Astrocyte (in vitro differentiated cells and primary cell): ENCODE measurements at regions not wholly inside any gene's neighbourhood (a gene's known extent, or its start where the extent isn't known, plus 50 kb on each side); places are given as distances from the start of the nearest gene placed in this dataset.
A peak's percentile ranks its signal among the peaks of the same experiment; 100 is the strongest.

ENCODE experiments used
- DNase-seq: peaks from one replicate; pipeline ENCODE4 v3.0.0-alpha.2; 2010; ENCODE audit warnings: low read depth
- FAIRE-seq: peaks from 2 replicates; lab custom pipeline; 2011; peaks lifted over from hg19 to GRCh38; lab: Jason Lieb, UNC
- H2AFZ ChIP-seq: 2 replicates; pipeline ENCODE4 v1.6.0; 2012; ENCODE audit warnings: low read depth, low read length, inconsistent platforms
- H3K27ac ChIP-seq: 2 replicates; pipeline ENCODE4 v1.5.1; 2011; ENCODE audit warnings: low read depth, low read length, inconsistent platforms
- H3K27me3 ChIP-seq: 2 replicates; pipeline ENCODE4 v1.6.0; 2011; ENCODE audit warnings: low read length, inconsistent platforms; ENCODE audit not compliant: insufficient read depth
- H3K36me3 ChIP-seq: 2 replicates; pipeline ENCODE4 v1.5.1; 2011; ENCODE audit warnings: low read length, inconsistent platforms; ENCODE audit not compliant: insufficient read depth
- H3K4me1 ChIP-seq: 2 replicates; pipeline ENCODE4 v1.5.1; 2011; ENCODE audit warnings: low read length, inconsistent platforms; ENCODE audit not compliant: insufficient read depth
- H3K4me2 ChIP-seq: 2 replicates; pipeline ENCODE4 v1.6.0; 2012; ENCODE audit warnings: low read length, inconsistent platforms
- H3K4me3 ChIP-seq: 2 replicates; pipeline ENCODE4 v1.5.1; 2011; ENCODE audit warnings: low read depth, mild to moderate bottlenecking, low read length, inconsistent platforms; ENCODE audit not compliant: insufficient read depth
- H3K79me2 ChIP-seq: 2 replicates; pipeline ENCODE4 v1.6.0; 2012; ENCODE audit warnings: mild to moderate bottlenecking, low read length, inconsistent platforms; ENCODE audit not compliant: insufficient read depth
- H3K9ac ChIP-seq: 2 replicates; pipeline ENCODE4 v1.6.0; 2012; ENCODE audit warnings: mild to moderate bottlenecking, low read length, inconsistent platforms
- H3K9me3 ChIP-seq: 2 replicates; pipeline ENCODE4 v1.5.1; 2012; ENCODE audit warnings: low read depth, mild to moderate bottlenecking, low read length, inconsistent platforms; ENCODE audit not compliant: insufficient read depth
- H4K20me1 ChIP-seq: 2 replicates; pipeline ENCODE4 v1.6.0; 2012; ENCODE audit warnings: low read length, inconsistent platforms; ENCODE audit not compliant: insufficient read depth
- H3K27ac Mint-ChIP-seq: one replicate; pipeline ENCODE4 v1.8.0; 2021; ENCODE audit warnings: mild to moderate bottlenecking, mixed read lengths; ENCODE audit not compliant: unreplicated experiment
- H3K27me3 Mint-ChIP-seq: one replicate; pipeline ENCODE4 v1.8.0; 2021; ENCODE audit warnings: low read depth, mixed read lengths; ENCODE audit not compliant: unreplicated experiment
- H3K36me3 Mint-ChIP-seq: one replicate; pipeline ENCODE4 v1.8.0; 2021; ENCODE audit warnings: low read depth, mixed read lengths; ENCODE audit not compliant: unreplicated experiment
- H3K4me1 Mint-ChIP-seq: one replicate; pipeline ENCODE4 v1.8.0; 2021; ENCODE audit warnings: low read depth, mixed read lengths; ENCODE audit not compliant: unreplicated experiment
- H3K4me3 Mint-ChIP-seq: one replicate; pipeline ENCODE4 v1.8.0; 2021; ENCODE audit warnings: mild to moderate bottlenecking, moderate library complexity, mixed read lengths; ENCODE audit not compliant: unreplicated experiment
- H3K9me3 Mint-ChIP-seq: one replicate; pipeline ENCODE4 v1.8.0; 2021; ENCODE audit warnings: mild to moderate bottlenecking, mixed read lengths; ENCODE audit not compliant: unreplicated experiment
- CTCF ChIP-seq: IDR thresholded peaks from 2 replicates; pipeline ENCODE4 v1.5.1; 2011; ENCODE audit warnings: low read depth, mild to moderate bottlenecking, inconsistent platforms, low read length, moderate library complexity; ENCODE audit not compliant: insufficient read depth
- EZH2 ChIP-seq: IDR thresholded peaks from 2 replicates; pipeline ENCODE4 v1.6.1; 2012; ENCODE audit warnings: mild to moderate bottlenecking, low read length, inconsistent platforms; ENCODE audit not compliant: insufficient read depth

- peaks cover 19% of the 10 kb centered on the region for H3K27me3 Mint-ChIP-seq
- no peak overlapping the region for H3K27ac ChIP-seq
Observed at GRCh38 chr1:229893762-229894444, 173.1 kb upstream of the GALNT2 start.

DNA sequence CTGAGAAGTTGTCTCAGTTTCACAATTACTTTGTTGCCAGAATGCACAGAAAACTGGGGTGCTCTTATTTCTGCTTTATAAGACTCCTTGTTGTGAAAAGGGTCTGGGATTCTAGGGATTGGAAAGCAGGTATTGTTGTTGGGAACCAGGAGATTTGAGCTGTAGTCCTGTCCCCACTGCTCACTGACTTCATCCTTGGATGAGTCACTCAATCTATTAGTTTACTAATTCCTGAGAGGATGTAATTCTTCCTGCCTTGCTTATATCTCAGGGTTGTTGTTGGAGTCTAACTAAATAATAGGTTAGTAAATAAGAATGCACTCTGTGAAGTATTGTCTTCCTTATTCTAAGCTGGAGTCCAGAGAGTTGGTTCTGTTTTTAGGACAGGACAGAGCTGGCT, 172.5 kb upstream of the GALNT2 start:
- Histone ChIP-seq H3K27ac (no peak overlapping the region), H3K36me3 (no peaks in the 10 kb centered on the region), H3K79me2 (no peaks in the 10 kb centered on the region), H3K4me1 (no peaks in the 10 kb centered on the region), H3K9me3 (no peaks in the 10 kb centered on the region), H2AFZ (no peak overlapping the region), H3K4me2 (no peak overlapping the region), H3K4me3 (no peak overlapping the region), H3K27me3 (no peaks in the 10 kb centered on the region), H3K9ac (no peak overlapping the region), H4K20me1 (no peaks in the 10 kb centered on the region)
- Mint-ChIP-seq H3K4me3 (no peak overlapping the region), H3K27ac (no peak overlapping the region), H3K27me3 (peaks cover 16% of the 10 kb centered on the region), H3K36me3 (no peaks in the 10 kb centered on the region), H3K9me3 (peaks cover 6% of the 10 kb centered on the region), H3K4me1 (peaks cover 3% of the 10 kb centered on the region)
- FAIRE-seq (no peak), DNase-seq (no peak)
- TF ChIP-seq CTCF (no peak), EZH2 (no peak)

More at GRCh38 chr1:229893762-229894444, 173.1 kb upstream of the GALNT2 start:
- Mint-ChIP-seq H3K4me3 (no peak overlapping the region), H3K27ac (no peak overlapping the region), H3K4me1 (peaks cover 3% of the 10 kb centered on the region), H3K36me3 (peaks cover 3% of the 10 kb centered on the region), H3K9me3 (peaks cover 7% of the 10 kb centered on the region)
- H3K36me3 ChIP-seq, result no peaks in the 10 kb centered on the region
- H2AFZ ChIP-seq, result no peak overlapping the region
- FAIRE-seq, result no peak
- no peaks in the 10 kb centered on the region for H3K9me3 ChIP-seq
- peak; percentile 14 for DNase-seq
- H3K9ac ChIP-seq, result no peak overlapping the region
- no peaks in the 10 kb centered on the region for H4K20me1 ChIP-seq
- H3K27me3 ChIP-seq, result no peaks in the 10 kb centered on the region
- H3K4me3 ChIP-seq, result no peak overlapping the region
- no peaks in the 10 kb centered on the region for H3K79me2 ChIP-seq
- no peak for TF ChIP-seq CTCF
- TF ChIP-seq EZH2, result no peak
- no peak overlapping the region for H3K4me2 ChIP-seq
- no peaks in the 10 kb centered on the region for H3K4me1 ChIP-seq

DNA sequence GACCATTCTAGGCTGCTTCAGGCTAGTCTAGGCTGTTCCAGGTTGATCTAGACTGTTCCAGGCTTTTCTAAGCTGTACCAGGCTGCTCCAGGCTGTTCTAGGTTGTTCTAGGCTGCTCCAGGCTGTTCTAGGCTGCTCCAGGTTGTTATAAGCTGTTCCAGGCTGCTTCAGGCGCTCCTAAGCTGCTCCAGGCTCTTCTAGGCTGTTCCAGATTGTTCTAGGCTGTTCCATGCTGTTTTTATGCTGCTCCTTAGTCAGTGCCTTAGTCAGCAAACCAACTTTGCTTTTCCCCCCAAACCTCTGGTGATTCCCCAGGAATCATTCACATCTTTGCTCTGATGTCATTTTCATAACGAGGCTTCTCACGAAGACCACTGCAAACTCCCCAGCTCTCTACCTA, 171.4 kb upstream of the GALNT2 start:
- H3K27me3 Mint-ChIP-seq, result peaks cover 16% of the 10 kb centered on the region
- H3K9ac ChIP-seq, result no peak overlapping the region
- H3K4me2 ChIP-seq, result no peak overlapping the region
- no peak for DNase-seq
- no peaks in the 10 kb centered on the region for H3K36me3 Mint-ChIP-seq
- no peak overlapping the region for H3K27ac ChIP-seq
- no peak overlapping the region for H3K27ac Mint-ChIP-seq
- no peaks in the 10 kb centered on the region for H3K4me1 ChIP-seq
- peaks cover 6% of the 10 kb centered on the region for H3K9me3 Mint-ChIP-seq
- no peaks in the 10 kb centered on the region for H3K79me2 ChIP-seq
- no peaks in the 10 kb centered on the region for H3K27me3 ChIP-seq
- H3K9me3 ChIP-seq, result no peaks in the 10 kb centered on the region
- no peak overlapping the region for H2AFZ ChIP-seq
- H3K4me3 ChIP-seq, result no peak overlapping the region
- FAIRE-seq, result no peak
- peaks cover 3% of the 10 kb centered on the region for H3K4me1 Mint-ChIP-seq
- no peak overlapping the region for H3K4me3 Mint-ChIP-seq
- H4K20me1 ChIP-seq, result no peaks in the 10 kb centered on the region
- TF ChIP-seq CTCF (no peak), EZH2 (no peak)
- H3K36me3 ChIP-seq, result no peaks in the 10 kb centered on the region
